OCI-LY7 (cell line): ENCODE measurements at regions not wholly inside any gene's neighbourhood (a gene's known extent, or its start where the extent isn't known, plus 50 kb on each side); places are given as distances from the start of the nearest gene placed in this dataset.

Experiments
- BruUV-seq: library from RNA; stranded (reverse); fragments of 400-500 nt; replicated peaks from 2 replicates; lab custom pipeline; 2021; lab: Mats Ljungman, UMichigan
- CTCF ChIA-PET: fragments of 300-600 bp; sonication (Branson Sonifier 250); formaldehyde crosslinking; loops from one replicate; lab custom pipeline; 2022; ENCODE audit warnings: antibody characterized with exemption; ENCODE audit not compliant: unreplicated experiment; lab: Charles Lee
- POLR2A ChIA-PET: fragments of 300-600 bp; sonication (Branson Sonifier 250); formaldehyde crosslinking; loops from one replicate; lab custom pipeline; 2022; ENCODE audit warnings: antibody characterized with exemption; lab: Charles Lee
- DNase-seq: peaks from one replicate; pipeline ENCODE4 v3.0.0-alpha.2; 2015; ENCODE audit warnings: low spot score
- H2AFZ ChIP-seq: fragments of 200-600 bp; sonication (generic), shearing (Covaris generic); 2 replicates; pipeline ENCODE4 v1.6.1; 2014; ENCODE audit warnings: mild to moderate bottlenecking, antibody characterized with exemption, low read length, moderate library complexity
- H3K27ac ChIP-seq: fragments of 200-600 bp; sonication (generic); 2 replicates; pipeline ENCODE4 v1.5.1; 2014; ENCODE audit warnings: mixed run types, low read depth, mild to moderate bottlenecking, moderate library complexity, low read length, inconsistent platforms; ENCODE audit not compliant: poor library complexity, severe bottlenecking
- H3K36me3 ChIP-seq: fragments of 200-600 bp; sonication (generic); 2 replicates; pipeline ENCODE4 v1.6.1; 2014; ENCODE audit warnings: mild to moderate bottlenecking, antibody characterized with exemption, low read length, moderate library complexity, mixed read lengths; ENCODE audit not compliant: insufficient read depth
- H3K4me1 ChIP-seq: fragments of 200-600 bp; sonication (generic); 2 replicates; pipeline ENCODE4 v1.5.1; 2014; ENCODE audit warnings: mild to moderate bottlenecking, low read length; ENCODE audit not compliant: insufficient read depth, poor library complexity, severe bottlenecking
- H3K4me2 ChIP-seq: fragments of 200-600 bp; sonication (generic); 2 replicates; pipeline ENCODE4 v1.6.1; 2014; ENCODE audit warnings: mild to moderate bottlenecking, low read length
- H3K4me3 ChIP-seq: fragments of 200-600 bp; sonication (generic); 2 replicates; pipeline ENCODE4 v1.5.1; 2014; ENCODE audit warnings: mild to moderate bottlenecking, low read depth, low read length; ENCODE audit not compliant: poor library complexity, severe bottlenecking
- H3K79me2 ChIP-seq: fragments of 200-600 bp; sonication (generic); 2 replicates; pipeline ENCODE4 v1.6.1; 2016; ENCODE audit warnings: low read depth, mild to moderate bottlenecking, low read length, moderate library complexity, mixed read lengths; ENCODE audit not compliant: insufficient read depth
- H3K9me2 ChIP-seq: fragments of 200-600 bp; sonication (generic); 2 replicates; pipeline ENCODE4 v1.6.1; 2016; ENCODE audit warnings: mild to moderate bottlenecking, low read length, mixed read lengths; ENCODE audit not compliant: insufficient read depth
- H3K9me3 ChIP-seq: fragments of 200-600 bp; sonication (generic); 2 replicates; pipeline ENCODE4 v1.6.1; 2014; ENCODE audit warnings: mild to moderate bottlenecking, mixed run types, low read length, mixed read lengths
- H4K20me1 ChIP-seq: fragments of 200-600 bp; sonication (generic); 2 replicates; pipeline ENCODE4 v1.6.1; 2014; ENCODE audit warnings: mild to moderate bottlenecking, antibody characterized with exemption, low read length, moderate library complexity, mixed read lengths; ENCODE audit not compliant: insufficient read depth
- EZH2phosphoT487 ChIP-seq: fragments of 200-600 bp; sonication (generic); IDR thresholded peaks from 2 replicates; pipeline ENCODE4 v1.6.1; 2018; ENCODE audit warnings: low read depth, borderline replicate concordance, mild to moderate bottlenecking, mixed run types, antibody characterized with exemption, low read length, moderate library complexity, mixed read lengths
- intact Hi-C: fragments of 100-400 bp; cut with micrococcal nuclease; formaldehyde crosslinking; loops from one replicate; pipeline ENCODE4 v1.10.0; 2022; ENCODE audit not compliant: unreplicated experiment
- TF ChIP-seq, protein P1 (sequence below): fragments of 200-600 bp; sonication (generic); conservative IDR thresholded peaks from 2 replicates; pipeline ENCODE4 v1.5.1; 2014; ENCODE audit warnings: mild to moderate bottlenecking, antibody characterized with exemption, low read length, moderate library complexity, mixed read lengths

DNA sequence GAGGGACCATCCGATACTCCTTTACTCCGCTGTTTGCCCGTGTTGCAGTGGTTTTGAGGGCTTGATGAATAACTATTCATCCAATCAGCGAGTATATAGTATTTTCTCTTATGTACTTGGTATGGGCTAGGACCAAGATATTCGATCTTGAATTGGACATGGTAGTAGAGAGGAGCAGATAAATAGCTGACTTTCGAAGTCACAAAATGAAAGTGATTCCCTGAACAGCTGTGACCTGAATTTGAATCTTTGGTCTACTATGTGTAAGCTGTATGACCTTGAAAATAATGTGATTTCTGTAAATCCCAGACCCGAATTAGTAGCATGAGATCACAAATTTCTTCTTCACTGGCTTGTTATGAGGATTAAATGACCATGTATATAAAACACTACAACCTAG, 134.4 kb downstream of the TUSC1 start:
- intact Hi-C loops, result no loop called here
- H3K4me2 ChIP-seq, result no peak overlapping the region
- DNase-seq, result no peak
- H3K79me2 ChIP-seq, result no peaks in the 10 kb centered on the region
- TF ChIP-seq, protein P1, sequence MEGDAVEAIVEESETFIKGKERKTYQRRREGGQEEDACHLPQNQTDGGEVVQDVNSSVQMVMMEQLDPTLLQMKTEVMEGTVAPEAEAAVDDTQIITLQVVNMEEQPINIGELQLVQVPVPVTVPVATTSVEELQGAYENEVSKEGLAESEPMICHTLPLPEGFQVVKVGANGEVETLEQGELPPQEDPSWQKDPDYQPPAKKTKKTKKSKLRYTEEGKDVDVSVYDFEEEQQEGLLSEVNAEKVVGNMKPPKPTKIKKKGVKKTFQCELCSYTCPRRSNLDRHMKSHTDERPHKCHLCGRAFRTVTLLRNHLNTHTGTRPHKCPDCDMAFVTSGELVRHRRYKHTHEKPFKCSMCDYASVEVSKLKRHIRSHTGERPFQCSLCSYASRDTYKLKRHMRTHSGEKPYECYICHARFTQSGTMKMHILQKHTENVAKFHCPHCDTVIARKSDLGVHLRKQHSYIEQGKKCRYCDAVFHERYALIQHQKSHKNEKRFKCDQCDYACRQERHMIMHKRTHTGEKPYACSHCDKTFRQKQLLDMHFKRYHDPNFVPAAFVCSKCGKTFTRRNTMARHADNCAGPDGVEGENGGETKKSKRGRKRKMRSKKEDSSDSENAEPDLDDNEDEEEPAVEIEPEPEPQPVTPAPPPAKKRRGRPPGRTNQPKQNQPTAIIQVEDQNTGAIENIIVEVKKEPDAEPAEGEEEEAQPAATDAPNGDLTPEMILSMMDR, result no peak
- no peak for TF ChIP-seq EZH2phosphoT487
- H4K20me1 ChIP-seq, result no peaks in the 10 kb centered on the region
- no peaks in the 10 kb centered on the region for H3K4me1 ChIP-seq
- H2AFZ ChIP-seq, result no peak overlapping the region
- no peak overlapping the region for H3K4me3 ChIP-seq
- H3K36me3 ChIP-seq, result no peaks in the 10 kb centered on the region
- CTCF ChIA-PET, result no interaction called here
- no peak overlapping the region for H3K27ac ChIP-seq
- H3K9me2 ChIP-seq, result no peaks in the 10 kb centered on the region
- BruUV-seq, result no TSS peak
- no peaks in the 10 kb centered on the region for H3K9me3 ChIP-seq
- POLR2A ChIA-PET, result interaction anchor here (0.7 kb wide), 1 partner anchor 59 kb away, joined by 3 read pairs; no protein-coding TSS in a partner anchor

- Histone ChIP-seq H2AFZ (no peak overlapping the region), H3K79me2 (no peaks in the 10 kb centered on the region), H3K36me3 (no peaks in the 10 kb centered on the region), H3K4me1 (no peaks in the 10 kb centered on the region), H3K4me3 (no peak overlapping the region), H3K9me3 (no peaks in the 10 kb centered on the region), H3K27ac (no peak overlapping the region), H3K4me2 (no peak overlapping the region), H4K20me1 (no peaks in the 10 kb centered on the region), H3K9me2 (no peaks in the 10 kb centered on the region)
- BruUV-seq, result no TSS peak
- CTCF ChIA-PET, result no interaction called here
- no peak for DNase-seq
- no peak for TF ChIP-seq EZH2phosphoT487
- TF ChIP-seq, protein P1, result no peak
- intact Hi-C loops, result no loop called here
- POLR2A ChIA-PET, result no interaction called here
Measured at GRCh38 chr9:25542319-25542718, 135.9 kb downstream of the TUSC1 start.

DNA sequence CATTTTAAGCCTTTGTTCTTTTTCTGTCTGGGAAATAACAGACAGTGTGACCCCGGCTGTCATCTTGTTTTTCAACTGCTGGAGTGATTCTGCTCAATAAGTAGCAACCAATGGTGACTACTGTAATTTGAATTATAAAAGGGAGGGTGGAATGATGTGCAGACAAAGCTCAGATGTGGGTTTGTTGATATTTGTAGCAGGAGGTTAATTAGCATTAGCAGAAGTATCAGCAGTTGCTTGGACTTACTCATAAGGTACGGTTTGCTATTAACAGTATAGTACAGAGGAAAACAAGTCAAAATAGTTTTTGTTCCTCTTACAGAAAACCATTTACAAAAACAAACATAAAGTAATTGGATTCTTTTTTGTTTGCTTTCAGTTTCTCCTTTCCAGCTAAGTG, 140.4 kb downstream of the TUSC1 start:
- POLR2A ChIA-PET, result interaction anchor here (0.6 to 0.7 kb wide), 2 partner anchors 576 to 1041 kb away, joined by 4 to 5 read pairs; no protein-coding TSS in a partner anchor

More for the DNA sequence above, 140.4 kb downstream of the TUSC1 start:
- intact Hi-C loops, result no loop called here
- DNase-seq, result no peak
- Histone ChIP-seq H3K36me3 (no peaks in the 10 kb centered on the region), H3K4me2 (no peak overlapping the region), H3K4me1 (no peaks in the 10 kb centered on the region), H3K4me3 (no peak overlapping the region), H2AFZ (no peak overlapping the region), H3K9me3 (no peaks in the 10 kb centered on the region), H4K20me1 (no peaks in the 10 kb centered on the region), H3K27ac (no peak overlapping the region), H3K9me2 (no peaks in the 10 kb centered on the region), H3K79me2 (no peaks in the 10 kb centered on the region)
- CTCF ChIA-PET, result no interaction called here
- BruUV-seq, result no TSS peak
- no peak for TF ChIP-seq EZH2phosphoT487
- TF ChIP-seq, protein P1, result no peak
